Skeletal muscle cell (primary cell): ENCODE measurements at regions not wholly inside any gene's neighbourhood (a gene's known extent, or its start where the extent isn't known, plus 50 kb on each side); places are given as distances from the start of the nearest gene placed in this dataset.
"Not testable (repeated sequence)": the region's sequence is repeated elsewhere in the genome, so short reads cannot be mapped to it uniquely, and the experiment has no call there.

Source experiments
- DNase-seq: peaks from one replicate; pipeline ENCODE4 v3.0.0-alpha.2; 2010; ENCODE audit warnings: low read depth
- H3K4me3 ChIP-seq: 2 replicates; pipeline ENCODE4 v1.5.1; 2011; ENCODE audit warnings: low read depth, mild to moderate bottlenecking, control low read depth, low read length, moderate library complexity

- H3K4me3 ChIP-seq, DNase-seq: not testable (repeated sequence)
These were observed 245.7 kb downstream of the DEPDC1B start for GRCh38 chr5:60454277-60454676.

GRCh38 chr5:60453186-60453976 is 246.6 kb downstream of the DEPDC1B start:
- no peak for DNase-seq
- H3K4me3 ChIP-seq: no peak overlapping the region

- no peak overlapping the region for H3K4me3 ChIP-seq
- DNase-seq: no peak
These were observed 251.4 kb downstream of the DEPDC1B start for GRCh38 chr5:60448600-60448999.

GRCh38 chr5:60447488-60447920 is 252.5 kb downstream of the DEPDC1B start:
- DNase-seq: no peak

GRCh38 chr5:60446917-60447316 is 253.0 kb downstream of the DEPDC1B start:
- no peak overlapping the region for H3K4me3 ChIP-seq
- DNase-seq: no peak

More at GRCh38 chr5:60447488-60447920, 252.5 kb downstream of the DEPDC1B start:
- no peak overlapping the region for H3K4me3 ChIP-seq

GRCh38 chr5:60445921-60446320 is 254.0 kb downstream of the DEPDC1B start:
- H3K4me3 ChIP-seq: no peak overlapping the region
- DNase-seq: no peak

- no peak for DNase-seq
These were observed 254.5 kb downstream of the DEPDC1B start for GRCh38 chr5:60445427-60445826.

GRCh38 chr5:60444661-60445360 is 255.2 kb downstream of the DEPDC1B start:
- no peak overlapping the region for H3K4me3 ChIP-seq
- DNase-seq: no peak

More at GRCh38 chr5:60445427-60445826, 254.5 kb downstream of the DEPDC1B start:
- no peak overlapping the region for H3K4me3 ChIP-seq

GRCh38 chr5:60439552-60439951 is 260.4 kb downstream of the DEPDC1B start:
- DNase-seq: no peak
- no peak overlapping the region for H3K4me3 ChIP-seq

- no peak overlapping the region for H3K4me3 ChIP-seq
- no peak for DNase-seq
These were observed 262.7 kb downstream of the DEPDC1B start for GRCh38 chr5:60437308-60437707.

GRCh38 chr5:60436518-60436917 is 263.4 kb downstream of the DEPDC1B start:
- no peak for DNase-seq

GRCh38 chr5:60435808-60436207 is 264.2 kb downstream of the DEPDC1B start:
- no peak for DNase-seq
- no peak overlapping the region for H3K4me3 ChIP-seq

More at GRCh38 chr5:60436518-60436917, 263.4 kb downstream of the DEPDC1B start:
- H3K4me3 ChIP-seq: no peak overlapping the region

- not testable (repeated sequence) for H3K4me3 ChIP-seq, DNase-seq
These were observed 273.8 kb downstream of the DEPDC1B start for GRCh38 chr5:60426189-60426588.

GRCh38 chr5:60420773-60421172 is 279.2 kb downstream of the DEPDC1B start:
- H3K4me3 ChIP-seq, DNase-seq: not testable (repeated sequence)

- DNase-seq: no peak
- H3K4me3 ChIP-seq: no peak overlapping the region
These were observed 282.3 kb downstream of the DEPDC1B start for GRCh38 chr5:60417500-60418181.

GRCh38 chr5:60415443-60415842 is 284.5 kb downstream of the DEPDC1B start:
- DNase-seq: no peak
- no peak overlapping the region for H3K4me3 ChIP-seq

GRCh38 chr5:60410427-60410826 is 289.5 kb downstream of the DEPDC1B start:
- DNase-seq: no peak

GRCh38 chr5:60404171-60404570 is 295.8 kb downstream of the DEPDC1B start:
- DNase-seq: no peak

More at GRCh38 chr5:60410427-60410826, 289.5 kb downstream of the DEPDC1B start:
- H3K4me3 ChIP-seq: no peak overlapping the region

GRCh38 chr5:60403343-60404006 is 296.5 kb downstream of the DEPDC1B start:
- DNase-seq: no peak

More at GRCh38 chr5:60404171-60404570, 295.8 kb downstream of the DEPDC1B start:
- H3K4me3 ChIP-seq: no peak overlapping the region

More at GRCh38 chr5:60403343-60404006, 296.5 kb downstream of the DEPDC1B start:
- H3K4me3 ChIP-seq: no peak overlapping the region
